ENCODE measurements at regions not wholly inside any gene's neighbourhood (a gene's known extent, or its start where the extent isn't known, plus 50 kb on each side); places are given as distances from the start of the nearest gene placed in this dataset.
A peak's percentile ranks its signal among the peaks of the same experiment; 100 is the strongest.

GRCh38 chr2:234331566-234331965 is 165.3 kb downstream of the ARL4C start:
- H3K27me3 Mint-ChIP-seq, result no peaks in the 10 kb centered on the region
- ATAC-seq (replicated peaks in 1 of 4) (no peak), DNase-seq (no peak)
- Histone ChIP-seq H3K27ac (ENCODE audit: low read length) (no peak overlapping the region), H3K9me3 (no peaks in the 10 kb centered on the region), H3K36me3 (ENCODE audit: control insufficient read depth in 2 of 2, extremely low read depth in 1 of 2, insufficient read depth in 1 of 2, low read length in 1 of 2) (no peaks in the 10 kb centered on the region), H3K27me3 (replicated peaks in 1 of 2; ENCODE audit: control insufficient read depth in 2 of 2, extremely low read depth in 1 of 2, insufficient read depth in 2 of 2, low read length in 1 of 2) (no peaks in the 10 kb centered on the region), H3K4me3 (ENCODE audit: control insufficient read depth in 1 of 2, extremely low read depth in 1 of 2, low read length in 1 of 2) (no peak overlapping the region), H3K4me1 (ENCODE audit: control insufficient read depth in 1 of 2, extremely low read depth in 1 of 2, insufficient read depth in 2 of 2, low read length in 2 of 2) (peaks cover 8 to 14% of the 10 kb centered on the region in 2 experiments)
- no peaks in the 10 kb centered on the region for H3K9me3 Mint-ChIP-seq
- H3K36me3 Mint-ChIP-seq, result no peaks in the 10 kb centered on the region
- H3K4me3 Mint-ChIP-seq, result no peak overlapping the region
- WGBS (ENCODE audit: insufficient coverage), result no CpG with 5 or more reads among the region's 5 CpGs
- H3K4me1 Mint-ChIP-seq, result peaks cover 27 to 49% (median 40%) of the 10 kb centered on the region in 3 donors
- CTCF ChIA-PET, result interaction anchor here (0.5 to 0.6 kb wide), 2 partner anchors 8 to 63 kb away, joined by 3 to 4 read pairs; no protein-coding TSS in a partner anchor
- POLR2A ChIA-PET, result interaction anchor here in 1 of 2 donors (0.6 kb wide), 1 partner anchor 217 kb away, joined by 4 read pairs; no protein-coding TSS in a partner anchor
- no peak overlapping the region for H3K27ac Mint-ChIP-seq

- ChIA-PET POLR2A (no interaction called here), CTCF (interaction anchor here (0.5 to 0.6 kb wide), 2 partner anchors 7 to 64 kb away, joined by 3 to 4 read pairs; no protein-coding TSS in a partner anchor)
- ATAC-seq (replicated peaks in 1 of 4), result no peak
- Histone ChIP-seq H3K4me1 (ENCODE audit: control insufficient read depth in 1 of 2, extremely low read depth in 1 of 2, insufficient read depth in 2 of 2, low read length in 2 of 2) (peaks cover 6 to 8% of the 10 kb centered on the region in 2 experiments), H3K36me3 (ENCODE audit: control insufficient read depth in 2 of 2, extremely low read depth in 1 of 2, insufficient read depth in 1 of 2, low read length in 1 of 2) (no peaks in the 10 kb centered on the region), H3K4me3 (ENCODE audit: control insufficient read depth in 1 of 2, extremely low read depth in 1 of 2, low read length in 1 of 2) (no peak overlapping the region), H3K9me3 (no peaks in the 10 kb centered on the region), H3K27ac (ENCODE audit: low read length) (no peak overlapping the region), H3K27me3 (replicated peaks in 1 of 2; ENCODE audit: control insufficient read depth in 2 of 2, extremely low read depth in 1 of 2, insufficient read depth in 2 of 2, low read length in 1 of 2) (no peaks in the 10 kb centered on the region)
- peaks cover 22 to 44% (median 35%) of the 10 kb centered on the region in 3 donors for H3K4me1 Mint-ChIP-seq
- no peaks in the 10 kb centered on the region for H3K9me3 Mint-ChIP-seq
- H3K27me3 Mint-ChIP-seq, result no peaks in the 10 kb centered on the region
- WGBS (ENCODE audit: insufficient coverage), result 100% methylated on average over 2 of the region's 5 CpGs
- DNase-seq, result no peak
- no peak overlapping the region for H3K27ac Mint-ChIP-seq
- H3K4me3 Mint-ChIP-seq, result no peak overlapping the region
- H3K36me3 Mint-ChIP-seq, result no peaks in the 10 kb centered on the region
These were observed 166.0 kb downstream of the ARL4C start for GRCh38 chr2:234330902-234331301.

- H3K9me3 Mint-ChIP-seq, result no peaks in the 10 kb centered on the region
- DNase-seq, result no peak
- WGBS (ENCODE audit: insufficient coverage), result 98% methylated on average over 10 of the region's 12 CpGs
These were observed 167.5 kb downstream of the ARL4C start for GRCh38 chr2:234329202-234329960.

GRCh38 chr2:234328444-234328990 is 168.4 kb downstream of the ARL4C start:
- Mint-ChIP-seq H3K27ac (peak overlapping the region; percentile 8 to 39), H3K36me3 (no peaks in the 10 kb centered on the region), H3K27me3 (no peaks in the 10 kb centered on the region), H3K4me3 (no peak overlapping the region), H3K4me1 (peaks cover 27 to 49% (median 44%) of the 10 kb centered on the region in 3 donors), H3K9me3 (no peaks in the 10 kb centered on the region)
- no peaks in the 10 kb centered on the region for H3K9me3 ChIP-seq
- H3K4me1 ChIP-seq (ENCODE audit: control insufficient read depth in 1 of 2, extremely low read depth in 1 of 2, insufficient read depth in 2 of 2, low read length in 2 of 2), result peaks cover 1 to 6% of the 10 kb centered on the region in 2 experiments
- 96% methylated on average over 7 of the region's 12 CpGs for WGBS (ENCODE audit: insufficient coverage)
- ChIA-PET POLR2A (no interaction called here), CTCF (interaction anchor here in 1 of 2 donors (0.6 kb wide), 1 partner anchor 91 kb away, joined by 3 read pairs; no protein-coding TSS in a partner anchor)
- ATAC-seq (replicated peaks in 1 of 4) (no peak), DNase-seq (no peak)
- H3K4me3 ChIP-seq (ENCODE audit: control insufficient read depth in 1 of 2, extremely low read depth in 1 of 2, low read length in 1 of 2), result no peak overlapping the region
- H3K36me3 ChIP-seq (ENCODE audit: control insufficient read depth in 2 of 2, extremely low read depth in 1 of 2, insufficient read depth in 1 of 2, low read length in 1 of 2), result no peaks in the 10 kb centered on the region
- no peaks in the 10 kb centered on the region for H3K27me3 ChIP-seq (replicated peaks in 1 of 2; ENCODE audit: control insufficient read depth in 2 of 2, extremely low read depth in 1 of 2, insufficient read depth in 2 of 2, low read length in 1 of 2)
- H3K27ac ChIP-seq (ENCODE audit: low read length), result no peak overlapping the region

More at GRCh38 chr2:234329202-234329960, 167.5 kb downstream of the ARL4C start:
- ATAC-seq (replicated peaks in 1 of 4), result no peak
- ChIA-PET CTCF (interaction anchor here in 1 of 2 donors (0.6 kb wide), 1 partner anchor 90 kb away, joined by 3 read pairs; no protein-coding TSS in a partner anchor), POLR2A (no interaction called here)
- Mint-ChIP-seq H3K27me3 (no peaks in the 10 kb centered on the region), H3K27ac (no peak overlapping the region), H3K4me1 (peaks cover 18 to 40% (median 38%) of the 10 kb centered on the region in 3 donors), H3K4me3 (no peak overlapping the region), H3K36me3 (no peaks in the 10 kb centered on the region)
- Histone ChIP-seq H3K4me1 (ENCODE audit: control insufficient read depth in 1 of 2, extremely low read depth in 1 of 2, insufficient read depth in 2 of 2, low read length in 2 of 2) (peaks cover 0 to 3% of the 10 kb centered on the region in 2 experiments), H3K27me3 (replicated peaks in 1 of 2; ENCODE audit: control insufficient read depth in 2 of 2, extremely low read depth in 1 of 2, insufficient read depth in 2 of 2, low read length in 1 of 2) (no peaks in the 10 kb centered on the region), H3K9me3 (no peaks in the 10 kb centered on the region), H3K4me3 (ENCODE audit: control insufficient read depth in 1 of 2, extremely low read depth in 1 of 2, low read length in 1 of 2) (no peak overlapping the region), H3K27ac (ENCODE audit: low read length) (no peak overlapping the region), H3K36me3 (ENCODE audit: control insufficient read depth in 2 of 2, extremely low read depth in 1 of 2, insufficient read depth in 1 of 2, low read length in 1 of 2) (no peaks in the 10 kb centered on the region)

- Histone ChIP-seq H3K9me3 (no peaks in the 10 kb centered on the region), H3K27me3 (replicated peaks in 1 of 2; ENCODE audit: control insufficient read depth in 2 of 2, extremely low read depth in 1 of 2, insufficient read depth in 2 of 2, low read length in 1 of 2) (no peaks in the 10 kb centered on the region), H3K36me3 (ENCODE audit: control insufficient read depth in 2 of 2, extremely low read depth in 1 of 2, insufficient read depth in 1 of 2, low read length in 1 of 2) (no peaks in the 10 kb centered on the region), H3K27ac (ENCODE audit: low read length) (no peak overlapping the region), H3K4me1 (ENCODE audit: control insufficient read depth in 1 of 2, extremely low read depth in 1 of 2, insufficient read depth in 2 of 2, low read length in 2 of 2) (peaks cover 7 to 13% of the 10 kb centered on the region in 2 experiments), H3K4me3 (ENCODE audit: control insufficient read depth in 1 of 2, extremely low read depth in 1 of 2, low read length in 1 of 2) (no peak overlapping the region)
- ATAC-seq (replicated peaks in 1 of 4), result no peak
- WGBS (ENCODE audit: insufficient coverage), result no CpG with 5 or more reads among the region's 2 CpGs
- Mint-ChIP-seq H3K4me3 (no peak overlapping the region), H3K4me1 (peaks cover 31 to 46% (median 46%) of the 10 kb centered on the region in 3 donors), H3K27me3 (no peaks in the 10 kb centered on the region), H3K9me3 (no peaks in the 10 kb centered on the region), H3K36me3 (no peaks in the 10 kb centered on the region), H3K27ac (no peak overlapping the region)
- ChIA-PET POLR2A (interaction anchor here in 1 of 2 donors (0.6 kb wide), 1 partner anchor 34 kb away, joined by 3 read pairs; no protein-coding TSS in a partner anchor), CTCF (no interaction called here)
- no peak for DNase-seq
These were observed 170.2 kb downstream of the ARL4C start for GRCh38 chr2:234326694-234327093.

- peak overlapping the region in 1 of 3 donors; percentile 8 for H3K4me3 Mint-ChIP-seq
- ATAC-seq (replicated peaks in 1 of 4) (no peak), DNase-seq (no peak)
- peaks cover 7 to 13% of the 10 kb centered on the region in 2 experiments for H3K4me1 ChIP-seq (ENCODE audit: control insufficient read depth in 1 of 2, extremely low read depth in 1 of 2, insufficient read depth in 2 of 2, low read length in 2 of 2)
- CTCF ChIA-PET, result interaction anchor here in 1 of 2 donors (1.2 kb wide), 1 partner anchor 177 kb away, joined by 3 read pairs; no protein-coding TSS in a partner anchor
- no peak overlapping the region for H3K4me3 ChIP-seq (ENCODE audit: control insufficient read depth in 1 of 2, extremely low read depth in 1 of 2, low read length in 1 of 2)
- POLR2A ChIA-PET, result no interaction called here
- 100% methylated on average over 1 of the region's 5 CpGs for WGBS (ENCODE audit: insufficient coverage)
- H3K27ac ChIP-seq (ENCODE audit: low read length), result no peak overlapping the region
- no peaks in the 10 kb centered on the region for H3K36me3 Mint-ChIP-seq
- no peaks in the 10 kb centered on the region for H3K27me3 Mint-ChIP-seq
- no peaks in the 10 kb centered on the region for H3K9me3 Mint-ChIP-seq
- no peaks in the 10 kb centered on the region for H3K36me3 ChIP-seq (ENCODE audit: control insufficient read depth in 2 of 2, extremely low read depth in 1 of 2, insufficient read depth in 1 of 2, low read length in 1 of 2)
- H3K27ac Mint-ChIP-seq, result peak overlapping the region; percentile 59 to 92
- no peaks in the 10 kb centered on the region for H3K27me3 ChIP-seq (replicated peaks in 1 of 2; ENCODE audit: control insufficient read depth in 2 of 2, extremely low read depth in 1 of 2, insufficient read depth in 2 of 2, low read length in 1 of 2)
- peaks cover 40 to 56% (median 52%) of the 10 kb centered on the region in 3 donors for H3K4me1 Mint-ChIP-seq
- no peaks in the 10 kb centered on the region for H3K9me3 ChIP-seq
These were observed 172.8 kb downstream of the ARL4C start for GRCh38 chr2:234324116-234324515.
